ENCODE measurements at regions not wholly inside any gene's neighbourhood (a gene's known extent, or its start where the extent isn't known, plus 50 kb on each side); places are given as distances from the start of the nearest gene placed in this dataset.
A peak's percentile ranks its signal among the peaks of the same experiment; 100 is the strongest.
"Not testable (repeated sequence)": the region's sequence is repeated elsewhere in the genome, so short reads cannot be mapped to it uniquely, and the experiment has no call there.

- Histone ChIP-seq H3K27me3 (ENCODE audit: insufficient read depth, insufficient read length) (no peaks in the 10 kb centered on the region), H3K4me1 (ENCODE audit: insufficient read depth, insufficient read length) (no peaks in the 10 kb centered on the region), H3K9me3 (ENCODE audit: insufficient read depth, low read length) (no peaks in the 10 kb centered on the region), H3K9ac (ENCODE audit: insufficient read length, low read depth) (no peak overlapping the region), H3K4me3 (ENCODE audit: insufficient read length, low read depth) (no peak overlapping the region), H3K36me3 (ENCODE audit: insufficient read depth, insufficient read length, low read length) (no peaks in the 10 kb centered on the region)
- TF ChIP-seq SUZ12 (IDR thresholded peaks at IDR 0.05; ENCODE audit: extremely low read depth, insufficient read depth, insufficient read length) (no peak), YY1 (IDR thresholded peaks at IDR 0.05; ENCODE audit: insufficient read depth, insufficient read length) (no peak), ZNF274 (IDR thresholded peaks at IDR 0.05; ENCODE audit: low read depth, low read length) (no peak)
- no peak for DNase-seq (ENCODE audit: low read depth, low spot score)
Measured at GRCh38 chr2:82998781-82999180, 1460.3 kb downstream of the SUCLG1 start.

DNA sequence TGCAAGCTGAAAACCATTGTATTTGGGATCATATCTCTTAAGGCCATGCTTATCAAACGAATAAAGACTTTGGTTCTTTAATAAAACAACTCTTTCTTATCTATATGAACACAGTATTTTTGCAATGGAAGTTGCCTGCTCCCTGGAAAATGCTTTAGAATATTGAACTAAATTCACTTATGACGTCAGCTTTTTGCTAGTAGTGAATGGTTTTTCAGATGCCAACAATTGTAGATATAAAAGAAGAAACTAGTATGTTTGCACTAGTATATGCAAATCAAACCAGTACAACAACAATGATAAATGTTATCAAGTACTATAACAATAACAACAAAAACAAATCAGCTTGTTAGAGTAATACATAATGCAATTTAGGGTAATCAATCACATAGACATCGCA, 1462.9 kb downstream of the SUCLG1 start:
- Histone ChIP-seq H3K9me3 (ENCODE audit: insufficient read depth, low read length) (no peaks in the 10 kb centered on the region), H3K27me3 (ENCODE audit: insufficient read depth, insufficient read length) (no peaks in the 10 kb centered on the region), H3K9ac (ENCODE audit: insufficient read length, low read depth) (no peak overlapping the region), H3K4me3 (ENCODE audit: insufficient read length, low read depth) (no peak overlapping the region), H3K4me1 (ENCODE audit: insufficient read depth, insufficient read length) (no peaks in the 10 kb centered on the region), H3K36me3 (ENCODE audit: insufficient read depth, insufficient read length, low read length) (no peaks in the 10 kb centered on the region)
- TF ChIP-seq SUZ12 (IDR thresholded peaks at IDR 0.05; ENCODE audit: extremely low read depth, insufficient read depth, insufficient read length): no peak
- no peak for TF ChIP-seq ZNF274 (IDR thresholded peaks at IDR 0.05; ENCODE audit: low read depth, low read length)
- no peak for TF ChIP-seq YY1 (IDR thresholded peaks at IDR 0.05; ENCODE audit: insufficient read depth, insufficient read length)
- no peak for DNase-seq (ENCODE audit: low read depth, low spot score)

DNA sequence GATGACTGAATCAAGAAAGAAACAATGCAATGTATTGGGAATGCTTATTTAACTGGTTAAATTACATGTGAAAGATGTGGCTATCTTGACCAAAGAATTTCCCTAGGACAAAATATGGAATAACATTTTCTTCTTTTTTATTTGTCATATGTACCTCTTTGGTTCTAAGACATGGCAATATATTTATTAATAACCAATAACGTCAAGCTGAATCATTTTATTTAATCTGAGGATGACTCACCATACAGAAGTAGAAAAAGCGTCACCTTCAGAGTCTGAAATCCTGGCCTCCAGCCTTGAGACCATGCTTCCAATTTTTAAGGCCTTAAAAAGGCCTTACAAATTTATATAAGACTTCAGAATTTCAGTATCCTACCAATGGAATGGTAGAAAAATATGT, 1464.9 kb downstream of the SUCLG1 start:
- TF ChIP-seq YY1 (IDR thresholded peaks at IDR 0.05; ENCODE audit: insufficient read depth, insufficient read length): no peak
- TF ChIP-seq SUZ12 (IDR thresholded peaks at IDR 0.05; ENCODE audit: extremely low read depth, insufficient read depth, insufficient read length): no peak
- TF ChIP-seq ZNF274 (IDR thresholded peaks at IDR 0.05; ENCODE audit: low read depth, low read length): no peak
- Histone ChIP-seq H3K9ac (ENCODE audit: insufficient read length, low read depth) (no peak overlapping the region), H3K9me3 (ENCODE audit: insufficient read depth, low read length) (no peaks in the 10 kb centered on the region), H3K4me1 (ENCODE audit: insufficient read depth, insufficient read length) (no peaks in the 10 kb centered on the region), H3K36me3 (ENCODE audit: insufficient read depth, insufficient read length, low read length) (no peaks in the 10 kb centered on the region), H3K4me3 (ENCODE audit: insufficient read length, low read depth) (no peak overlapping the region), H3K27me3 (ENCODE audit: insufficient read depth, insufficient read length) (no peaks in the 10 kb centered on the region)
- no peak for DNase-seq (ENCODE audit: low read depth, low spot score)

DNA sequence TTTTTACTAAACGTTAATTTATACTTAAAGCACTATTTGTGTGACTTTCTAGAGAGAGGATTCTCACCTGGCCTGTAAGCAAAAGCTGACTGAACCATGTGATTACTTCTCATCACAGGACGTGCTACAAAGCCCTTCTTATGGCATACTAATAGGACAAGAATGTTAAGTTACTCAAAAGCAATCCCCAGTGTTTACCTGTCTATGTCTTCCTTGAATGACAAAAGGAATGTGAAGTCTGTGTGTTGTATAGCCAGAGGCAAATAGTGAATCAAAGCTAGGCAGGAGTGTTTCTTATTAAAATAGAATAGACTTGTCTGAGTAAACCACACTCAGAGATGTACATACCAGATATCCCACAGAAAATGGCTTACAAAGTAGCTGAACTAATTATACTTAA, 1465.5 kb downstream of the SUCLG1 start:
- no peaks in the 10 kb centered on the region for H3K4me1 ChIP-seq (ENCODE audit: insufficient read depth, insufficient read length)
- peak; percentile 5 for DNase-seq (ENCODE audit: low read depth, low spot score)
- H3K9me3 ChIP-seq (ENCODE audit: insufficient read depth, low read length): no peaks in the 10 kb centered on the region
- no peaks in the 10 kb centered on the region for H3K27me3 ChIP-seq (ENCODE audit: insufficient read depth, insufficient read length)
- H3K4me3 ChIP-seq (ENCODE audit: insufficient read length, low read depth): no peak overlapping the region
- TF ChIP-seq ZNF274 (IDR thresholded peaks at IDR 0.05; ENCODE audit: low read depth, low read length) (no peak), SUZ12 (IDR thresholded peaks at IDR 0.05; ENCODE audit: extremely low read depth, insufficient read depth, insufficient read length) (no peak), YY1 (IDR thresholded peaks at IDR 0.05; ENCODE audit: insufficient read depth, insufficient read length) (no peak)
- no peaks in the 10 kb centered on the region for H3K36me3 ChIP-seq (ENCODE audit: insufficient read depth, insufficient read length, low read length)
- no peak overlapping the region for H3K9ac ChIP-seq (ENCODE audit: insufficient read length, low read depth)

GRCh38 chr2:82992968-82993367, 1466.1 kb downstream of the SUCLG1 start:
- Histone ChIP-seq H3K9ac (ENCODE audit: insufficient read length, low read depth) (no peak overlapping the region), H3K36me3 (ENCODE audit: insufficient read depth, insufficient read length, low read length) (no peaks in the 10 kb centered on the region), H3K27me3 (ENCODE audit: insufficient read depth, insufficient read length) (no peaks in the 10 kb centered on the region), H3K9me3 (ENCODE audit: insufficient read depth, low read length) (no peaks in the 10 kb centered on the region), H3K4me1 (ENCODE audit: insufficient read depth, insufficient read length) (no peaks in the 10 kb centered on the region), H3K4me3 (ENCODE audit: insufficient read length, low read depth) (no peak overlapping the region)
- no peak for DNase-seq (ENCODE audit: low read depth, low spot score)
- no peak for TF ChIP-seq SUZ12 (IDR thresholded peaks at IDR 0.05; ENCODE audit: extremely low read depth, insufficient read depth, insufficient read length)
- no peak for TF ChIP-seq ZNF274 (IDR thresholded peaks at IDR 0.05; ENCODE audit: low read depth, low read length)
- no peak for TF ChIP-seq YY1 (IDR thresholded peaks at IDR 0.05; ENCODE audit: insufficient read depth, insufficient read length)

- not testable (repeated sequence) for DNase-seq (ENCODE audit: low read depth, low spot score); H3K4me1 ChIP-seq (ENCODE audit: insufficient read depth, insufficient read length); H3K4me3 ChIP-seq (ENCODE audit: insufficient read length, low read depth); H3K36me3 ChIP-seq (ENCODE audit: insufficient read depth, insufficient read length, low read length); H3K9ac ChIP-seq (ENCODE audit: insufficient read length, low read depth); H3K9me3 ChIP-seq (ENCODE audit: insufficient read depth, low read length); H3K27me3 ChIP-seq (ENCODE audit: insufficient read depth, insufficient read length)
Measured at GRCh38 chr2:82987706-82988105, 1471.4 kb downstream of the SUCLG1 start.

DNA sequence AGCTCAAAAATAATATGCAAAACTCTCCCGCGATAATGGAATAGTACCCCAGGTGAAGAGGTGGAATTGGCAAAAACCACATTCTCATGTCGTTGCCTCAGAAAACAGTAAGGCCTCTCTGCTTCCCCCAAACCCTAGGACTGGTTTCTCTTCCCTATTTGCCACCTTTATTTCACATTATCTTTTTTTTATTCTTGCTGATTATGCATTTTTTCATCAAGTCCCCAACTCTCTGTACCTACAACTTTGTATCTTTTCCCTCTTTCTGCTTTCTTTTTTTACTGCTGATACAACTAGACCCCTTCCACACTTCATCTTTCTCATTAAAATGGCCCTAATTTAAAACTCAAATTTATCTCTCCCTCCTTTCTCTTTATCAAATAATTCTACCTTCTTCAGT, 1472.2 kb downstream of the SUCLG1 start:
- H3K9ac ChIP-seq (ENCODE audit: insufficient read length, low read depth): no peak overlapping the region
- DNase-seq (ENCODE audit: low read depth, low spot score): no peak
- no peaks in the 10 kb centered on the region for H3K36me3 ChIP-seq (ENCODE audit: insufficient read depth, insufficient read length, low read length)
- no peaks in the 10 kb centered on the region for H3K4me1 ChIP-seq (ENCODE audit: insufficient read depth, insufficient read length)
- TF ChIP-seq SUZ12 (IDR thresholded peaks at IDR 0.05; ENCODE audit: extremely low read depth, insufficient read depth, insufficient read length) (no peak), YY1 (IDR thresholded peaks at IDR 0.05; ENCODE audit: insufficient read depth, insufficient read length) (no peak), ZNF274 (IDR thresholded peaks at IDR 0.05; ENCODE audit: low read depth, low read length) (no peak)
- no peaks in the 10 kb centered on the region for H3K9me3 ChIP-seq (ENCODE audit: insufficient read depth, low read length)
- no peak overlapping the region for H3K4me3 ChIP-seq (ENCODE audit: insufficient read length, low read depth)
- H3K27me3 ChIP-seq (ENCODE audit: insufficient read depth, insufficient read length): no peaks in the 10 kb centered on the region

DNA sequence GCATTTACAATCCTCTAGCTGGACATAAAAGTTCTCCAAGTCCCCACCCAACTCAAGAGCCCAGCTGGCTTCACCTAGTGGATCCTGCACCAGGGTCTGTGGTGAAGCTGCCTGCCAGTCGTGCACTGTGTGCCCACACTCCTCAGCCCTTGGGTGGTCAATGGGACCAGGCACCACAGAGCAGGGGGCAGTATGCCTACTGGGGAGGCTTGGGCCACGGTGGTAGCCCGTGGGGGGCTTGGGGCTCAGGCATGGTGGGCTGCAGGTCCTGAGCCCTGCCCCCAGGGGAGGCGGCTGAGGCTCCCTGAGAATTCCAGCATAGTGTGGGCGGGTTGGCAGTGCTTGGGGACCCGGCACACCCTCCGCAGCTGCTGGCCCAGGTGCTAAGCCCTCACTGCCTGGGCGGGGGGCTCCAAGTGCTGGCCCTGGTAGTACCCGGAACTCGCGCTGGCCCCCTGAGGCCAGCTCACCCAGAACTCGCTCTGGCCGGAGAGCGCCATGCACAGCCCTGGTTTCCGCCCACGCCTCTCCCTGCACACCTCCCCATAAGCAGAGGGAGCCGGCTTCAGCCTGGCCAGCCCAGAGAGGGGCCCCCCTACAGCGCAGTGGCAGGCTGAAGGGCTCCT, 1473.4 kb downstream of the SUCLG1 start:
- Histone ChIP-seq H3K9ac (ENCODE audit: insufficient read length, low read depth) (no peak overlapping the region), H3K36me3 (ENCODE audit: insufficient read depth, insufficient read length, low read length) (no peaks in the 10 kb centered on the region), H3K9me3 (ENCODE audit: insufficient read depth, low read length) (no peaks in the 10 kb centered on the region), H3K4me1 (ENCODE audit: insufficient read depth, insufficient read length) (no peaks in the 10 kb centered on the region), H3K4me3 (ENCODE audit: insufficient read length, low read depth) (no peak overlapping the region), H3K27me3 (ENCODE audit: insufficient read depth, insufficient read length) (no peaks in the 10 kb centered on the region)
- TF ChIP-seq SUZ12 (IDR thresholded peaks at IDR 0.05; ENCODE audit: extremely low read depth, insufficient read depth, insufficient read length) (no peak), YY1 (IDR thresholded peaks at IDR 0.05; ENCODE audit: insufficient read depth, insufficient read length) (no peak), ZNF274 (IDR thresholded peaks at IDR 0.05; ENCODE audit: low read depth, low read length) (no peak)
- no peak for DNase-seq (ENCODE audit: low read depth, low spot score)

All from NT2/D1 (cell line).